HEK293 (cell line): ENCODE measurements at regions not wholly inside any gene's neighbourhood (a gene's known extent, or its start where the extent isn't known, plus 50 kb on each side); places are given as distances from the start of the nearest gene placed in this dataset.

Experiments
- KLF1 ChIP-seq: fragments of 450-650 bp; formaldehyde crosslinking; IDR thresholded peaks from 2 replicates; pipeline ENCODE4 v1.5.1; 2016; ENCODE audit warnings: missing biosample characterization, missing genetic modification characterization
- OVOL3 ChIP-seq: fragments of 450-650 bp; formaldehyde crosslinking; IDR thresholded peaks from 2 replicates; pipeline ENCODE4 v1.5.1; 2016; ENCODE audit warnings: missing biosample characterization, missing genetic modification characterization
- RBAK ChIP-seq: fragments of 450-650 bp; formaldehyde crosslinking; IDR thresholded peaks from 2 replicates; pipeline ENCODE4 v1.5.1; 2016; ENCODE audit warnings: missing biosample characterization, missing genetic modification characterization
- ZBTB8A ChIP-seq: fragments of 450-650 bp; formaldehyde crosslinking; IDR thresholded peaks from 2 replicates; pipeline ENCODE4 v1.5.1; 2016; ENCODE audit warnings: missing biosample characterization, missing genetic modification characterization
- ZNF266 ChIP-seq: fragments of 450-650 bp; formaldehyde crosslinking; IDR thresholded peaks from 2 replicates; pipeline ENCODE4 v1.5.1; 2016; ENCODE audit warnings: missing biosample characterization, missing genetic modification characterization, low read depth
- ZNF830 ChIP-seq: fragments of 450-650 bp; IDR thresholded peaks from 2 replicates; pipeline ENCODE4 v1.5.0; 2018; ENCODE audit warnings: missing biosample characterization, missing genetic modification characterization, low read depth, mild to moderate bottlenecking, moderate library complexity
- TF ChIP-seq, protein P1 (sequence below): fragments of 450-650 bp; formaldehyde crosslinking; IDR thresholded peaks from 2 replicates; pipeline ENCODE4 v1.5.1; 2016; ENCODE audit warnings: missing biosample characterization, missing genetic modification characterization
- TF ChIP-seq, protein P2 (sequence below): sonication (generic); formaldehyde crosslinking; IDR thresholded peaks from 2 replicates; pipeline ENCODE4 v1.8.1; 2022; ENCODE audit warnings: mild to moderate bottlenecking, moderate library complexity, missing genetic modification reagents

DNA sequence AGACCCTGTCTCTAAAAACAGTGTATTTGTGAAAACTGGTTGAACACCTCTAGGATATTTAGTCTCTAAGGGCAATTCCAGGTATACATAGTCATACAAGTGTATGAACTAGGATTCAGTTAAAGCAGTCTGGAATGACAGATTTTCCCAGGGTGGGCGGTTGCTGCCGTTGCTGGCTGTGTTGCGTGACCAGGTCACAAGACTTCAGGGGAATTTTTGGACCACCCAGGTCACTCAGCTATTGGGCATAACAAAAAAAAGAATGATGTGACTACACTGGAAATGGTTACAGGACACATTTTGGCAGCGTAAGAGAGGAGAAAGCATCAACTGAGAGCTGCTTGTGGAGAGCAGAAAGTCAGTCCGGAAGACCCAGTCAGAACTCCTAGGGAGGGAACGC lies 58.0 kb upstream of the ZBTB7C start:
- TF ChIP-seq, protein P1, sequence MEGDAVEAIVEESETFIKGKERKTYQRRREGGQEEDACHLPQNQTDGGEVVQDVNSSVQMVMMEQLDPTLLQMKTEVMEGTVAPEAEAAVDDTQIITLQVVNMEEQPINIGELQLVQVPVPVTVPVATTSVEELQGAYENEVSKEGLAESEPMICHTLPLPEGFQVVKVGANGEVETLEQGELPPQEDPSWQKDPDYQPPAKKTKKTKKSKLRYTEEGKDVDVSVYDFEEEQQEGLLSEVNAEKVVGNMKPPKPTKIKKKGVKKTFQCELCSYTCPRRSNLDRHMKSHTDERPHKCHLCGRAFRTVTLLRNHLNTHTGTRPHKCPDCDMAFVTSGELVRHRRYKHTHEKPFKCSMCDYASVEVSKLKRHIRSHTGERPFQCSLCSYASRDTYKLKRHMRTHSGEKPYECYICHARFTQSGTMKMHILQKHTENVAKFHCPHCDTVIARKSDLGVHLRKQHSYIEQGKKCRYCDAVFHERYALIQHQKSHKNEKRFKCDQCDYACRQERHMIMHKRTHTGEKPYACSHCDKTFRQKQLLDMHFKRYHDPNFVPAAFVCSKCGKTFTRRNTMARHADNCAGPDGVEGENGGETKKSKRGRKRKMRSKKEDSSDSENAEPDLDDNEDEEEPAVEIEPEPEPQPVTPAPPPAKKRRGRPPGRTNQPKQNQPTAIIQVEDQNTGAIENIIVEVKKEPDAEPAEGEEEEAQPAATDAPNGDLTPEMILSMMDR = no peak
- no peak for TF ChIP-seq RBAK (tag by site-specific recombination)
- TF ChIP-seq OVOL3 (tag by site-specific recombination) = no peak
- TF ChIP-seq, protein P2, sequence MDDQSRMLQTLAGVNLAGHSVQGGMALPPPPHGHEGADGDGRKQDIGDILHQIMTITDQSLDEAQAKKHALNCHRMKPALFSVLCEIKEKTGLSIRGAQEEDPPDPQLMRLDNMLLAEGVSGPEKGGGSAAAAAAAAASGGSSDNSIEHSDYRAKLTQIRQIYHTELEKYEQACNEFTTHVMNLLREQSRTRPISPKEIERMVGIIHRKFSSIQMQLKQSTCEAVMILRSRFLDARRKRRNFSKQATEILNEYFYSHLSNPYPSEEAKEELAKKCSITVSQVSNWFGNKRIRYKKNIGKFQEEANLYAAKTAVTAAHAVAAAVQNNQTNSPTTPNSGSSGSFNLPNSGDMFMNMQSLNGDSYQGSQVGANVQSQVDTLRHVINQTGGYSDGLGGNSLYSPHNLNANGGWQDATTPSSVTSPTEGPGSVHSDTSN (CRISPR knock-in tag) = no peak
- TF ChIP-seq KLF1 (tag by site-specific recombination) = no peak
- no peak for TF ChIP-seq ZNF830 (tag by site-specific recombination)
- no peak for TF ChIP-seq ZBTB8A (tag by site-specific recombination)
- TF ChIP-seq ZNF266 (tag by site-specific recombination) = no peak
